Keratinocyte (primary cell): ENCODE measurements at regions not wholly inside any gene's neighbourhood (a gene's known extent, or its start where the extent isn't known, plus 50 kb on each side); places are given as distances from the start of the nearest gene placed in this dataset.

Experiments used
- DNase-seq: peaks from one replicate; pipeline ENCODE4 v3.0.0-alpha.2; 2011; ENCODE audit warnings: low read depth, missing footprints, low spot score
- FAIRE-seq: peaks from 2 replicates; lab custom pipeline; 2011; peaks lifted over from hg19 to GRCh38; lab: Jason Lieb, UNC
- H2AFZ ChIP-seq: 2 replicates; pipeline ENCODE4 v1.6.0; 2012; ENCODE audit warnings: low read length, control low read depth, inconsistent platforms; ENCODE audit not compliant: control insufficient read depth
- H3K27ac ChIP-seq: 2 replicates; pipeline ENCODE4 v1.5.1; 2011; ENCODE audit warnings: low read length; ENCODE audit not compliant: control insufficient read depth, insufficient read depth
- H3K27me3 ChIP-seq: 3 replicates; pipeline ENCODE4 v1.6.0; 2011; ENCODE audit warnings: low read length; ENCODE audit not compliant: control insufficient read depth, insufficient read depth; ENCODE audit errors: extremely low read depth
- H3K36me3 ChIP-seq, 2 experiments: 2 replicates in 1 of 2; 3 replicates in 1 of 2; pipeline ENCODE4 v1.5.1; 2011; ENCODE audit warnings: low read length in 2 of 2, mild to moderate bottlenecking in 1 of 2; ENCODE audit not compliant: control insufficient read depth in 2 of 2, insufficient read depth in 2 of 2; ENCODE audit errors: extremely low read depth in 1 of 2
- H3K4me1 ChIP-seq: 3 replicates; pipeline ENCODE4 v1.5.1; 2011; ENCODE audit warnings: low read length; ENCODE audit not compliant: control insufficient read depth, insufficient read depth; ENCODE audit errors: extremely low read depth
- H3K4me2 ChIP-seq: 3 replicates; pipeline ENCODE4 v1.6.0; 2011; ENCODE audit warnings: low read depth, low read length; ENCODE audit not compliant: control insufficient read depth, insufficient read depth; ENCODE audit errors: extremely low read depth
- H3K4me3 ChIP-seq, 3 experiments: fragments of 200-600 bp in 1 of 3; sonication (generic) in 1 of 3; 2 replicates in 2 of 3; 3 replicates in 1 of 3; pipeline ENCODE4 v1.5.1; 2011 to 2016; ENCODE audit warnings: low read length in 3 of 3, mild to moderate bottlenecking in 3 of 3, control low read depth in 2 of 3, inconsistent platforms in 1 of 3, low read depth in 1 of 3, mixed read lengths in 1 of 3, mixed run types in 1 of 3, moderate library complexity in 1 of 3; ENCODE audit not compliant: control insufficient read depth in 2 of 3, insufficient read depth in 2 of 3; ENCODE audit errors: extremely low read depth in 1 of 3
- H3K79me2 ChIP-seq: 2 replicates; pipeline ENCODE4 v1.6.0; 2012; ENCODE audit warnings: low read length; ENCODE audit not compliant: control insufficient read depth, insufficient read depth
- H3K9ac ChIP-seq: 3 replicates; pipeline ENCODE4 v1.6.0; 2011; ENCODE audit warnings: low read length; ENCODE audit not compliant: control insufficient read depth, insufficient read depth; ENCODE audit errors: extremely low read depth
- H3K9me1 ChIP-seq: 3 replicates; pipeline ENCODE4 v1.6.0; 2011; ENCODE audit warnings: low read length; ENCODE audit not compliant: control insufficient read depth, insufficient read depth; ENCODE audit errors: extremely low read depth
- H3K9me3 ChIP-seq: 2 replicates; pipeline ENCODE4 v1.5.1; 2012; ENCODE audit warnings: low read depth, low read length; ENCODE audit not compliant: control insufficient read depth
- H4K20me1 ChIP-seq: 3 replicates; pipeline ENCODE4 v1.6.0; 2011; ENCODE audit warnings: low read length; ENCODE audit not compliant: control insufficient read depth, insufficient read depth; ENCODE audit errors: extremely low read depth
- EZH2 ChIP-seq: IDR thresholded peaks from one replicate; pipeline ENCODE4 v1.6.1; 2012; ENCODE audit warnings: inconsistent platforms, mild to moderate bottlenecking, low read length, moderate library complexity
- dilution Hi-C: fragments of 300-500 bp; cut with MboI; formaldehyde crosslinking; loops from one replicate; pipeline ENCODE4 v1.7.0; 2020; ENCODE audit warnings: low sequenced_read_pairs; ENCODE audit not compliant: extremely low pct_ligation_motif_present
- TF ChIP-seq, protein P1 (sequence below), 3 experiments: IDR thresholded peaks in 1 of 3; conservative IDR thresholded peaks in 1 of 3; optimal IDR thresholded peaks in 1 of 3; 2 replicates in 2 of 3; 3 replicates in 1 of 3; pipeline versions ENCODE3 to v1.5.1; 2011; ENCODE audit warnings: low read length in 3 of 3, mild to moderate bottlenecking in 3 of 3, moderate library complexity in 2 of 3, control low read depth in 1 of 3, inconsistent platforms in 1 of 3; ENCODE audit not compliant: insufficient read depth in 2 of 3; ENCODE audit errors: extremely low read depth in 1 of 3

DNA sequence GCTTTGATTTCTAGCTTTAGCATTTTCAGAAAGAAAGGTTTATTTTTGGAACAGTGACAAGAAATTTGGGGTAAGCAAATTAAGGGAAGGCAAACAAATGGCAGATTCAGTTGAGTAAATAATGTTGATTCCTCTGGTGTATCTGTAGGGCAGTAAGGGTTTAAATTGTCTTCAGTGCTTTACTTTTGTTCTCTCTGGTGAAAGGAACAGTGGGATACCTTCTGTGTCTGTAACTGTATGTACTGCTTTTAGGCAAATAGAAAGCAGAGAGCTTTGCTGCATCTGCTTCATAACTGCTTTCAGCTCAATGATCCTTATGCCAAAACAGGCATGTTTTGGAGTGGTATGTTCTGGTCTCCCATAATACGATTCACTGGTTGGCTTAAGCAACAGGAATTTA, 932.1 kb upstream of the SLIT2 start:
- no peaks in the 10 kb centered on the region for H3K79me2 ChIP-seq
- FAIRE-seq = no peak

GRCh38 chr4:19317377-19317776, 934.3 kb upstream of the SLIT2 start:
- no peaks in the 10 kb centered on the region for H3K4me1 ChIP-seq
- no peak overlapping the region for H3K4me2 ChIP-seq
- no peaks in the 10 kb centered on the region for H3K36me3 ChIP-seq
- H3K9ac ChIP-seq = no peak overlapping the region
- H3K79me2 ChIP-seq = no peaks in the 10 kb centered on the region
- H3K9me3 ChIP-seq = no peaks in the 10 kb centered on the region
- H3K9me1 ChIP-seq = no peaks in the 10 kb centered on the region
- no peaks in the 10 kb centered on the region for H4K20me1 ChIP-seq
- no peak for FAIRE-seq
- dilution Hi-C loops = no loop called here
- no peak overlapping the region for H3K27ac ChIP-seq
- TF ChIP-seq EZH2 = no peak
- TF ChIP-seq, protein P1, sequence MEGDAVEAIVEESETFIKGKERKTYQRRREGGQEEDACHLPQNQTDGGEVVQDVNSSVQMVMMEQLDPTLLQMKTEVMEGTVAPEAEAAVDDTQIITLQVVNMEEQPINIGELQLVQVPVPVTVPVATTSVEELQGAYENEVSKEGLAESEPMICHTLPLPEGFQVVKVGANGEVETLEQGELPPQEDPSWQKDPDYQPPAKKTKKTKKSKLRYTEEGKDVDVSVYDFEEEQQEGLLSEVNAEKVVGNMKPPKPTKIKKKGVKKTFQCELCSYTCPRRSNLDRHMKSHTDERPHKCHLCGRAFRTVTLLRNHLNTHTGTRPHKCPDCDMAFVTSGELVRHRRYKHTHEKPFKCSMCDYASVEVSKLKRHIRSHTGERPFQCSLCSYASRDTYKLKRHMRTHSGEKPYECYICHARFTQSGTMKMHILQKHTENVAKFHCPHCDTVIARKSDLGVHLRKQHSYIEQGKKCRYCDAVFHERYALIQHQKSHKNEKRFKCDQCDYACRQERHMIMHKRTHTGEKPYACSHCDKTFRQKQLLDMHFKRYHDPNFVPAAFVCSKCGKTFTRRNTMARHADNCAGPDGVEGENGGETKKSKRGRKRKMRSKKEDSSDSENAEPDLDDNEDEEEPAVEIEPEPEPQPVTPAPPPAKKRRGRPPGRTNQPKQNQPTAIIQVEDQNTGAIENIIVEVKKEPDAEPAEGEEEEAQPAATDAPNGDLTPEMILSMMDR (optimal IDR thresholded peaks at IDR 0.05 in 1 of 3, IDR thresholded peaks at IDR 0.05 in 1 of 3, conservative IDR thresholded peaks at IDR 0.05 in 1 of 3; ENCODE audit: extremely low read depth in 1 of 3, insufficient read depth in 2 of 3, low read length in 3 of 3) = no peak
- H3K4me3 ChIP-seq = no peak overlapping the region
- H3K27me3 ChIP-seq = no peaks in the 10 kb centered on the region
- H2AFZ ChIP-seq = no peak overlapping the region
- DNase-seq = no peak

More for the DNA sequence above, 932.1 kb upstream of the SLIT2 start:
- dilution Hi-C loops = no loop called here
- Histone ChIP-seq H4K20me1 (no peaks in the 10 kb centered on the region), H3K36me3 (no peaks in the 10 kb centered on the region), H3K9ac (no peak overlapping the region), H3K27me3 (no peaks in the 10 kb centered on the region), H3K4me3 (no peak overlapping the region), H3K4me2 (no peak overlapping the region), H3K9me3 (no peaks in the 10 kb centered on the region), H3K27ac (no peak overlapping the region), H2AFZ (no peak overlapping the region), H3K4me1 (no peaks in the 10 kb centered on the region), H3K9me1 (no peaks in the 10 kb centered on the region)
- TF ChIP-seq EZH2 = no peak
- TF ChIP-seq, protein P1 (optimal IDR thresholded peaks at IDR 0.05 in 1 of 3, IDR thresholded peaks at IDR 0.05 in 1 of 3, conservative IDR thresholded peaks at IDR 0.05 in 1 of 3; ENCODE audit: extremely low read depth in 1 of 3, insufficient read depth in 2 of 3, low read length in 3 of 3) = no peak
- DNase-seq = no peak
